ENCODE measurements at regions not wholly inside any gene's neighbourhood (a gene's known extent, or its start where the extent isn't known, plus 50 kb on each side); places are given as distances from the start of the nearest gene placed in this dataset.

DNA sequence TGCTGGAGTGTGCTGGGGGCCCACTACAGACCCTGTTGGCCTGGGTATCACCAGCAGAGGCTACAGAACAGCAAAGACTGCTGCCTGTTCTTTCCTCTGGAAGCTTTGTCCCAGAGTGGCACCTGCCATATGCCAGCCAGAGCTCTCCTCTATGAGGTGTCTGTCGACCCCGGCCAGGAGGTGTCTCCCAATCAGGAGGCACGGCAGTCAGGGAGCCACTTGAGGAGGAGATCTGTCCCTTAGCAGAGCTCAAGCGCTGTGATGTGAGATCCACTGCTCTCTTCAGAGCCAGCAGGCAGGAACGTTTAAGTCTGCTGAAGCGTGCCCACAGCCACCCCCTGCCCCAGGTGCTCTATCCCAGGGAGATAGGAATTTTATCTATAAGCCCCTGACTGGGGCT is 316.2 kb downstream of the ETV1 start:
- CTCF ChIA-PET: no interaction called here

GRCh38 chr7:13682626-13683025 is 306.8 kb downstream of the ETV1 start:
- Mint-ChIP-seq H3K4me1 (no peaks in the 10 kb centered on the region), H3K4me3 (no peak overlapping the region), H3K27ac (no peak overlapping the region), H3K27me3 (no peaks in the 10 kb centered on the region), H3K36me3 (ENCODE audit: low read depth) (no peaks in the 10 kb centered on the region), H3K9me3 (no peaks in the 10 kb centered on the region)
- DNase-seq: no peak
- ChIA-PET POLR2A (no interaction called here), CTCF (no interaction called here)

More for the DNA sequence above, 316.2 kb downstream of the ETV1 start:
- Mint-ChIP-seq H3K27ac (no peak overlapping the region), H3K4me3 (no peak overlapping the region), H3K4me1 (no peaks in the 10 kb centered on the region), H3K27me3 (no peaks in the 10 kb centered on the region), H3K9me3 (peaks cover 2% of the 10 kb centered on the region), H3K36me3 (ENCODE audit: low read depth) (no peaks in the 10 kb centered on the region)
- no peak for DNase-seq
- POLR2A ChIA-PET: no interaction called here

DNA sequence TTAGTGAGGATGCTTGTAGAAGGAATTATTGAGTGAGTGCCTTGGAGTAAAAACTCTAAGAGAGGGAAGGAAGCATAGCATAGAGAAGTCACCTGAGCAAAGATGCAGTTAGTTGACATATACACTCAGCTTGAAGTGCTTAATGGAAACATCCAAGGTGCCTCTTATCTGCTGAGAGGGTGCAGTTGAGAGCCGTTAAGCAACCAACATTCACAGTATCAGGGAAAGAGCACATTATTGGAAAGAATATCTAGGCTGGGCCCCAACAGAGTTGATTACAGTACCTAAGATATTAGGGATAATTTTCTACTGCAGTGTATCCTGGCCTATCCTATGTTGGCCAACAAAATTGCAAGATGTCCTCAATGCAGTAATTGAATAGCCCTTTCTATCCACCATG is 302.0 kb downstream of the ETV1 start:
- DNase-seq: no peak
- no peaks in the 10 kb centered on the region for H3K9me3 Mint-ChIP-seq
- CTCF ChIA-PET: no interaction called here
- no peak overlapping the region for H3K4me3 Mint-ChIP-seq
- POLR2A ChIA-PET: no interaction called here
- H3K36me3 Mint-ChIP-seq (ENCODE audit: low read depth): no peaks in the 10 kb centered on the region
- no peak overlapping the region for H3K27ac Mint-ChIP-seq
- H3K4me1 Mint-ChIP-seq: no peaks in the 10 kb centered on the region
- H3K27me3 Mint-ChIP-seq: no peaks in the 10 kb centered on the region

- H3K27ac Mint-ChIP-seq: no peak overlapping the region
- no peaks in the 10 kb centered on the region for H3K4me1 Mint-ChIP-seq
- H3K36me3 Mint-ChIP-seq (ENCODE audit: low read depth): no peaks in the 10 kb centered on the region
- no peaks in the 10 kb centered on the region for H3K9me3 Mint-ChIP-seq
- H3K4me3 Mint-ChIP-seq: no peak overlapping the region
- no peaks in the 10 kb centered on the region for H3K27me3 Mint-ChIP-seq
- DNase-seq: no peak
- POLR2A ChIA-PET: no interaction called here
- CTCF ChIA-PET: no interaction called here
These were observed 296.9 kb downstream of the ETV1 start for GRCh38 chr7:13692548-13692947.

DNA sequence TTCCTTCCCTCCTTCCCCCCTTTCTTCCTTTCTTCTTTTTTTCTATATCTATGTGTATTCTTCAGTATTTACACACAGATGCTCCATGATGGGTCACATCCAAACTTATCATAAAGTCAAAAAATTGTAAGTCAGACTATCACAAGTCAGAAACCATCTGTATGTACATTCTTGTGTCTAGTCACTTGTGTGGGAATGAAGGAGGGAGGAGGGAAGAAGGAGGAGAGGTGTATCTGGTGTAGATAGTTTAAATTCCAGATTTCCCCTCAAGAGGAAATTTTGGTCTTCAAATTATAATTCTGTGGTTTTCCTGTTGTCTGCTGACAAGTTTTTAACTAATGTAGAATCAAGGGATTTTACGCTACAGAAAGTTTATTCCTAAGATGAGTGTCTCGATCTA is 287.2 kb downstream of the ETV1 start:
- Mint-ChIP-seq H3K9me3 (no peaks in the 10 kb centered on the region), H3K27ac (no peak overlapping the region), H3K4me3 (no peak overlapping the region), H3K27me3 (no peaks in the 10 kb centered on the region), H3K36me3 (ENCODE audit: low read depth) (no peaks in the 10 kb centered on the region), H3K4me1 (no peaks in the 10 kb centered on the region)
- no peak for DNase-seq
- ChIA-PET CTCF (no interaction called here), POLR2A (no interaction called here)

GRCh38 chr7:13708670-13709069 is 280.8 kb downstream of the ETV1 start:
- POLR2A ChIA-PET: no interaction called here
- Mint-ChIP-seq H3K4me1 (no peaks in the 10 kb centered on the region), H3K27me3 (no peaks in the 10 kb centered on the region), H3K27ac (no peak overlapping the region), H3K4me3 (no peak overlapping the region), H3K9me3 (no peaks in the 10 kb centered on the region), H3K36me3 (ENCODE audit: low read depth) (no peaks in the 10 kb centered on the region)
- CTCF ChIA-PET: no interaction called here
- no peak for DNase-seq

- Mint-ChIP-seq H3K4me3 (no peak overlapping the region), H3K36me3 (ENCODE audit: low read depth) (no peaks in the 10 kb centered on the region), H3K27me3 (no peaks in the 10 kb centered on the region), H3K9me3 (no peaks in the 10 kb centered on the region), H3K4me1 (no peaks in the 10 kb centered on the region), H3K27ac (no peak overlapping the region)
- ChIA-PET CTCF (no interaction called here), POLR2A (no interaction called here)
- DNase-seq: no peak
These were observed 276.4 kb downstream of the ETV1 start for GRCh38 chr7:13713092-13713491.

- Mint-ChIP-seq H3K4me3 (no peak overlapping the region), H3K9me3 (no peaks in the 10 kb centered on the region), H3K4me1 (no peaks in the 10 kb centered on the region), H3K27ac (no peak overlapping the region), H3K36me3 (ENCODE audit: low read depth) (no peaks in the 10 kb centered on the region), H3K27me3 (no peaks in the 10 kb centered on the region)
- POLR2A ChIA-PET: no interaction called here
- DNase-seq: no peak
- CTCF ChIA-PET: no interaction called here
These were observed 273.9 kb downstream of the ETV1 start for GRCh38 chr7:13715534-13715933.

DNA sequence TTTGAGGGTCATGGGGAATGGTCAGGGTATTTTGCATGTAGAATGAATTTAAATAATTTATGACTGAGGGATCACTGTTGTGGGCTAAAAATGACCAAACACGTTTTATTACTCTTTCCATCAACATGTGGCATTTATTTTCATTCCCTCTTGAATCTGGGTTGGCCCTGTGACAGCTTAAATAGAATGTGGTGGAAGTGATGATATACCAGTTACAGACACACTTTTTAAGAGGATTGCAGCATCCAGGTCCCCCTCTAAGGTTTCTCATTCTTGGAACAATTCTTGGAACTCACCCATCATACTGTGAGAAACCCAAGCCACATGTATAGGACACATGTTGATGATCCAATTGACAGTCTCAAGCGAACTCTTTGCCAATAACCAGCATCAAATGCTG is 272.4 kb downstream of the ETV1 start:
- no peak for DNase-seq
- CTCF ChIA-PET: no interaction called here
- H3K27me3 Mint-ChIP-seq: no peaks in the 10 kb centered on the region
- no peaks in the 10 kb centered on the region for H3K9me3 Mint-ChIP-seq
- POLR2A ChIA-PET: no interaction called here
- no peak overlapping the region for H3K27ac Mint-ChIP-seq
- no peaks in the 10 kb centered on the region for H3K4me1 Mint-ChIP-seq
- no peak overlapping the region for H3K4me3 Mint-ChIP-seq
- H3K36me3 Mint-ChIP-seq (ENCODE audit: low read depth): no peaks in the 10 kb centered on the region

DNA sequence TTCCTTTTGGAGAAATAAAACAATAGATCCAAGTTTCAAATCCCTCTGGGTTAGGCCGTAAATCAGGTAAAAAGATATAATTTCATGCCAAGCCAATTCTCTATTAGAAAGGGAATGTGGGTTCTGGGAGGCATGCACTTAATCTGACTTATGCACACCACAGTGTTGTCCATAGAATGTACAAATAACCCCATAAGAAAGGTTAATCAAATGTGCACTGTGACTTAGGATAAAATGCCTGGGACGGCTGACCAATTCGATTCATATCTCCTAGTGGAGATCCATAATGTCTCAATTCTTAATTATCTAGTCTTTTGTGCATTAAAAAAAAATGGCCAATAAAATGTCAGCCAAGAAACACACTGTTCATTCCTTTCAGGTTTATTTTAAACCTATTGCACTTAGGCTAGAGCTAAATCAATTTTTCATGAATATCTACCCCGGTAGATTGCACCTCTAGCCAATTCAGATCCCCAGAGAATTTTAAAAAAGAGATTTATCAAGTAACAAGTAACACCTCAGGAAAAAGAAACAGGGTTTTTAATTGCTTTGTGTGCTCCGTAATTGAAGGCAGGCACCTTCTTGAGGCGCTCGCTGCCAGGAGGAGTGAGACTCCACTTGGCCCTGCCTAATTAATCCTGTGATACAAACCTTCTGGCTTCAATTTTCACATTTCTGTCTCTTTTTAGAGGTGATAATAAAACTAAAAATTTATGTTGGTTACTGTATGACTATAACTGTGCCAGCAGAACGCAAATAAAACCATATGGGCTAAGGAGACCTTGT is 265.1 kb downstream of the ETV1 start:
- H3K4me3 Mint-ChIP-seq: no peak overlapping the region
- H3K27ac Mint-ChIP-seq: no peak overlapping the region
- no peaks in the 10 kb centered on the region for H3K36me3 Mint-ChIP-seq (ENCODE audit: low read depth)
- H3K9me3 Mint-ChIP-seq: no peaks in the 10 kb centered on the region
- ChIA-PET POLR2A (no interaction called here), CTCF (no interaction called here)
- DNase-seq: no peak
- no peaks in the 10 kb centered on the region for H3K27me3 Mint-ChIP-seq
- H3K4me1 Mint-ChIP-seq: no peaks in the 10 kb centered on the region

- Mint-ChIP-seq H3K36me3 (ENCODE audit: low read depth) (no peaks in the 10 kb centered on the region), H3K4me1 (no peaks in the 10 kb centered on the region), H3K27me3 (no peaks in the 10 kb centered on the region), H3K4me3 (no peak overlapping the region), H3K9me3 (no peaks in the 10 kb centered on the region), H3K27ac (no peak overlapping the region)
- DNase-seq: no peak
- CTCF ChIA-PET: no interaction called here
- POLR2A ChIA-PET: no interaction called here
These were observed 264.4 kb downstream of the ETV1 start for GRCh38 chr7:13724977-13725566.

- Mint-ChIP-seq H3K9me3 (no peaks in the 10 kb centered on the region), H3K4me3 (no peak overlapping the region), H3K27me3 (no peaks in the 10 kb centered on the region), H3K27ac (no peak overlapping the region), H3K4me1 (no peaks in the 10 kb centered on the region), H3K36me3 (ENCODE audit: low read depth) (no peaks in the 10 kb centered on the region)
- CTCF ChIA-PET: no interaction called here
- POLR2A ChIA-PET: no interaction called here
- DNase-seq: no peak
These were observed 263.9 kb downstream of the ETV1 start for GRCh38 chr7:13725591-13725990.

GRCh38 chr7:13727279-13727678 is 262.2 kb downstream of the ETV1 start:
- no peak overlapping the region for H3K4me3 Mint-ChIP-seq
- no peak for DNase-seq
- ChIA-PET CTCF (no interaction called here), POLR2A (no interaction called here)
- H3K27ac Mint-ChIP-seq: no peak overlapping the region
- H3K27me3 Mint-ChIP-seq: no peaks in the 10 kb centered on the region
- H3K4me1 Mint-ChIP-seq: no peaks in the 10 kb centered on the region
- no peaks in the 10 kb centered on the region for H3K9me3 Mint-ChIP-seq
- no peaks in the 10 kb centered on the region for H3K36me3 Mint-ChIP-seq (ENCODE audit: low read depth)

- Mint-ChIP-seq H3K27ac (no peak overlapping the region), H3K4me1 (no peaks in the 10 kb centered on the region), H3K4me3 (no peak overlapping the region), H3K9me3 (no peaks in the 10 kb centered on the region), H3K36me3 (ENCODE audit: low read depth) (no peaks in the 10 kb centered on the region), H3K27me3 (no peaks in the 10 kb centered on the region)
- no peak for DNase-seq
- POLR2A ChIA-PET: no interaction called here
- CTCF ChIA-PET: no interaction called here
These were observed 261.7 kb downstream of the ETV1 start for GRCh38 chr7:13727751-13728150.
